ENCODE measurements at regions not wholly inside any gene's neighbourhood (a gene's known extent, or its start where the extent isn't known, plus 50 kb on each side); places are given as distances from the start of the nearest gene placed in this dataset.

DNA sequence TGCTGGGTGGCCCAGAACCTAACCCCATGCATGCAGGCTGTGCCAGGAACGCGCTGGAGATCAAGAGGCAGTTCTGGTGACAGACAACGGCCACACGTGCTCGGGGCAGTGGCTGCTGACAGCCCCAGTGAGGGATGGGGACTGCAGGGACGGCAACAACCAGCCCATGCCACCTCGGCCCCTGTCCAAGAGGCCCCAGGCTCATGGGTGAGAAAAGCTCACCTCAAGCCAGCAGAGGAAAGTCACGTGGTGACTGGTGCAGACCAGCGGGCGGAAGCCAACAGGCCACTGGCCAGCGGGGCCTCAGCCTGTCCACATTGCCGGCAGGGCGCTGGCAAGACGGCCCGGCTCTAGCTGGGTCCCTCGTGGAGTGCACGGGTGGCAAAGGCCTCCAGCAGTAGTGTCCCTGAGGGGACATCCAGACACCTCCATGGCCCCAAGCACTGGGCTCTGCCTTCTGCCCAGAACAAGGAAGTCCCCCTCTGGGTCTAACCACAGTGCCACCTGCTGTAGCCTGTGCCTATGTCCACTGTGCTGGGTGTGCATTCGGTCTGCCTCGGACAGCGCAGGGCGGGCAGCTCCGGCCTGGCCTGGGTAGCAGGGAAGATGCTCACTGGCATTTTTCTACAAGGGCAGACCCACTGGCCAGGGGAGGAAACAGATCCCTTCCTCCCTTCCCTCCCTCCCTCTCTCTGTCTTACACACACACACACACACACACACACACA, 134.1 kb downstream of the NCOR2 start:
- no peaks in the 10 kb centered on the region for H3K79me2 ChIP-seq (ENCODE audit: insufficient read depth, low read length)
- H2AFZ ChIP-seq (ENCODE audit: low read depth, low read length, severe bottlenecking), result no peak overlapping the region
- no peak overlapping the region for H3K4me3 ChIP-seq (ENCODE audit: insufficient read depth, low read length, poor library complexity, severe bottlenecking)
- H3K27ac ChIP-seq (ENCODE audit: low read depth, low read length), result no peak overlapping the region
- no peak overlapping the region for H3K9ac ChIP-seq (ENCODE audit: low read length)
- no peaks in the 10 kb centered on the region for H3K27me3 ChIP-seq (ENCODE audit: low read length)
- H3K9me2 ChIP-seq (replicated peaks; ENCODE audit: insufficient read depth, low read length), result no peaks in the 10 kb centered on the region
- TF ChIP-seq EZH2phosphoT487 (conservative IDR thresholded peaks at IDR 0.05; ENCODE audit: low read length), result no peak
- TF ChIP-seq, protein P1, sequence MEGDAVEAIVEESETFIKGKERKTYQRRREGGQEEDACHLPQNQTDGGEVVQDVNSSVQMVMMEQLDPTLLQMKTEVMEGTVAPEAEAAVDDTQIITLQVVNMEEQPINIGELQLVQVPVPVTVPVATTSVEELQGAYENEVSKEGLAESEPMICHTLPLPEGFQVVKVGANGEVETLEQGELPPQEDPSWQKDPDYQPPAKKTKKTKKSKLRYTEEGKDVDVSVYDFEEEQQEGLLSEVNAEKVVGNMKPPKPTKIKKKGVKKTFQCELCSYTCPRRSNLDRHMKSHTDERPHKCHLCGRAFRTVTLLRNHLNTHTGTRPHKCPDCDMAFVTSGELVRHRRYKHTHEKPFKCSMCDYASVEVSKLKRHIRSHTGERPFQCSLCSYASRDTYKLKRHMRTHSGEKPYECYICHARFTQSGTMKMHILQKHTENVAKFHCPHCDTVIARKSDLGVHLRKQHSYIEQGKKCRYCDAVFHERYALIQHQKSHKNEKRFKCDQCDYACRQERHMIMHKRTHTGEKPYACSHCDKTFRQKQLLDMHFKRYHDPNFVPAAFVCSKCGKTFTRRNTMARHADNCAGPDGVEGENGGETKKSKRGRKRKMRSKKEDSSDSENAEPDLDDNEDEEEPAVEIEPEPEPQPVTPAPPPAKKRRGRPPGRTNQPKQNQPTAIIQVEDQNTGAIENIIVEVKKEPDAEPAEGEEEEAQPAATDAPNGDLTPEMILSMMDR (IDR thresholded peaks at IDR 0.05; ENCODE audit: insufficient read depth, low read length, poor library complexity, severe bottlenecking), result no peak
- H3K4me2 ChIP-seq (ENCODE audit: low read depth, low read length, poor library complexity, severe bottlenecking), result no peak overlapping the region
- no peaks in the 10 kb centered on the region for H3K36me3 ChIP-seq (ENCODE audit: low read length)
- H4K20me1 ChIP-seq (ENCODE audit: low read depth, low read length), result no peaks in the 10 kb centered on the region
- no peaks in the 10 kb centered on the region for H3F3A ChIP-seq (ENCODE audit: insufficient read depth)
- no peaks in the 10 kb centered on the region for H3K9me3 ChIP-seq (ENCODE audit: insufficient read depth, low read length)

DNA sequence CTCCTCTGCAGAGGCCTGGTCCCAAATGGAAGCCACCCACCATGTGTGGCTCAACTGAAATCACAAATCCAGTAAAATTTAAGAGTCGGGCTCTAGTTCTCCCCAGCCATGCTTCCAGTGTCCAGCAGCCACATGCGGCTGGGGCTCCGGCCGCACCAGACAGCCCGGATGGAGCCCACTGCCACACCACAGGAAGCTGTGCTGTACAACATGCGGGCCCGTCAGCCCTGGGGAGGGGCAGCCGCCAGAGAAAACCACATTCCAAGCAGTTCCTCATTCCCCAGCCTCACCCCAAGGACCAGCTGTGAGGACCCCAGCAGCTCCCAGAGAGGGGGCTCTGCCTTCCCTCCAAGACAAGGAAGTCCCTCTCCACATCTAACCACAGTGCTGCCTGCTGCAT, 135.0 kb downstream of the NCOR2 start:
- Histone ChIP-seq H3K4me3 (ENCODE audit: insufficient read depth, low read length, poor library complexity, severe bottlenecking) (no peak overlapping the region), H3K4me2 (ENCODE audit: low read depth, low read length, poor library complexity, severe bottlenecking) (no peak overlapping the region), H3K9ac (ENCODE audit: low read length) (no peak overlapping the region), H2AFZ (ENCODE audit: low read depth, low read length, severe bottlenecking) (no peak overlapping the region), H3K27ac (ENCODE audit: low read depth, low read length) (no peak overlapping the region), H3K79me2 (ENCODE audit: insufficient read depth, low read length) (no peaks in the 10 kb centered on the region), H3K9me2 (replicated peaks; ENCODE audit: insufficient read depth, low read length) (no peaks in the 10 kb centered on the region), H3F3A (ENCODE audit: insufficient read depth) (no peaks in the 10 kb centered on the region), H3K9me3 (ENCODE audit: insufficient read depth, low read length) (no peaks in the 10 kb centered on the region), H4K20me1 (ENCODE audit: low read depth, low read length) (no peaks in the 10 kb centered on the region), H3K27me3 (ENCODE audit: low read length) (no peaks in the 10 kb centered on the region), H3K36me3 (ENCODE audit: low read length) (no peaks in the 10 kb centered on the region)
- no peak for TF ChIP-seq EZH2phosphoT487 (conservative IDR thresholded peaks at IDR 0.05; ENCODE audit: low read length)
- TF ChIP-seq, protein P1 (IDR thresholded peaks at IDR 0.05; ENCODE audit: insufficient read depth, low read length, poor library complexity, severe bottlenecking), result no peak

DNA sequence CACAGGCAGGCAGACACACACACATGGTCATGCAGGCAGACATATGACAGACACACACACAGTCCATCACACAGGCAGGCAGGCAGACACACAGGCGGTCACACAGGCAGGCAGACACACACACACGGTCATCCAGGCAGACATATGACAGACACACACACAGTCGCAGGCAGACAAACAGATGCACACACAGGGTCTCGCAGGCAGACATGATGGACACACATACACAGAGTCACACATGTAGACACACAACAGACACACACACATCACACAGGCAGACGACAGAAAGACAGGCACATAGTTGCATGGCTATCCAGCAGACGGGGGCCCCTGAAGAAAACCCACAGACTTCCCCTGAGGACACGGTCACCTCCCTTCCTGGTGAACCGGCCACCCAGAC, 135.4 kb downstream of the NCOR2 start:
- Histone ChIP-seq H3K9me2 (replicated peaks; ENCODE audit: insufficient read depth, low read length) (no peaks in the 10 kb centered on the region), H3K4me2 (ENCODE audit: low read depth, low read length, poor library complexity, severe bottlenecking) (no peak overlapping the region), H3K4me3 (ENCODE audit: insufficient read depth, low read length, poor library complexity, severe bottlenecking) (no peak overlapping the region), H4K20me1 (ENCODE audit: low read depth, low read length) (no peaks in the 10 kb centered on the region), H2AFZ (ENCODE audit: low read depth, low read length, severe bottlenecking) (no peak overlapping the region), H3F3A (ENCODE audit: insufficient read depth) (no peaks in the 10 kb centered on the region), H3K9ac (ENCODE audit: low read length) (no peak overlapping the region), H3K36me3 (ENCODE audit: low read length) (no peaks in the 10 kb centered on the region), H3K27ac (ENCODE audit: low read depth, low read length) (no peak overlapping the region), H3K27me3 (ENCODE audit: low read length) (no peaks in the 10 kb centered on the region), H3K9me3 (ENCODE audit: insufficient read depth, low read length) (no peaks in the 10 kb centered on the region), H3K79me2 (ENCODE audit: insufficient read depth, low read length) (no peaks in the 10 kb centered on the region)
- TF ChIP-seq EZH2phosphoT487 (conservative IDR thresholded peaks at IDR 0.05; ENCODE audit: low read length), result no peak
- TF ChIP-seq, protein P1 (IDR thresholded peaks at IDR 0.05; ENCODE audit: insufficient read depth, low read length, poor library complexity, severe bottlenecking), result no peak

All from SU-DHL-6 (cell line).